WI38 (cell line): ENCODE measurements at regions not wholly inside any gene's neighbourhood (a gene's known extent, or its start where the extent isn't known, plus 50 kb on each side); places are given as distances from the start of the nearest gene placed in this dataset.

Experiments
- H3K4me3 ChIP-seq: 2 replicates; pipeline ENCODE4 v1.5.1; 2011; ENCODE audit warnings: low read depth, mild to moderate bottlenecking, control low read depth, low read length
- TF ChIP-seq, protein P1 (sequence below): IDR thresholded peaks from 2 replicates; pipeline ENCODE4 v1.5.1; 2012; ENCODE audit warnings: low read depth, mild to moderate bottlenecking, control low read depth, low read length

DNA sequence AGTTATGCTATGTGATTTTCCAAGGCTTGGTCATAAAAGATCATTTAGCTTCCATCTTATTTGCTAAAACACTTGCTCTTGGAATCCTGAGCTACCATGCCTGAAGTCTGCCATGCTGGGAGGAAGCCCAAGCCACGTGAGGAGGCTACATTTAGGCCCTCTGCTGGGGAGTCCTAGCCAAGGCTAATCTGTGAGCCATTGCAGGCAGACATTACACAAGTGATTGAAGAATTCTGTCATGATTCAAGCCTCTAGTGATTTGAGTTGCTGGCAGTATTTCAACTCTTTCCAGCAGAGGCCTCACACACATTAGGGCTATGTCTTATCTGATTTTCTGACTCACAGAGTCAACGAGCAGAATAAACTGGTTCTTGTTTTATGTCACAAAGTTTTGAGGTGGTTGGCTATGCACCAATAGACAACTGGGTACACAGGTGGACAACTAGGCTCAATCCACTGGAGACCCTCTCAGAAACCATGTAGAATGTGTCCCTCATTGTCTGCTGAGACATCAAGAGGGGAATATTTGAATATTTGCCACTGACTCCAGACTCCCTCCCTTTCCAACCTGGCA, 227.2 kb upstream of the SULF2 start:
- TF ChIP-seq, protein P1, sequence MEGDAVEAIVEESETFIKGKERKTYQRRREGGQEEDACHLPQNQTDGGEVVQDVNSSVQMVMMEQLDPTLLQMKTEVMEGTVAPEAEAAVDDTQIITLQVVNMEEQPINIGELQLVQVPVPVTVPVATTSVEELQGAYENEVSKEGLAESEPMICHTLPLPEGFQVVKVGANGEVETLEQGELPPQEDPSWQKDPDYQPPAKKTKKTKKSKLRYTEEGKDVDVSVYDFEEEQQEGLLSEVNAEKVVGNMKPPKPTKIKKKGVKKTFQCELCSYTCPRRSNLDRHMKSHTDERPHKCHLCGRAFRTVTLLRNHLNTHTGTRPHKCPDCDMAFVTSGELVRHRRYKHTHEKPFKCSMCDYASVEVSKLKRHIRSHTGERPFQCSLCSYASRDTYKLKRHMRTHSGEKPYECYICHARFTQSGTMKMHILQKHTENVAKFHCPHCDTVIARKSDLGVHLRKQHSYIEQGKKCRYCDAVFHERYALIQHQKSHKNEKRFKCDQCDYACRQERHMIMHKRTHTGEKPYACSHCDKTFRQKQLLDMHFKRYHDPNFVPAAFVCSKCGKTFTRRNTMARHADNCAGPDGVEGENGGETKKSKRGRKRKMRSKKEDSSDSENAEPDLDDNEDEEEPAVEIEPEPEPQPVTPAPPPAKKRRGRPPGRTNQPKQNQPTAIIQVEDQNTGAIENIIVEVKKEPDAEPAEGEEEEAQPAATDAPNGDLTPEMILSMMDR: no peak
- H3K4me3 ChIP-seq: no peak overlapping the region

DNA sequence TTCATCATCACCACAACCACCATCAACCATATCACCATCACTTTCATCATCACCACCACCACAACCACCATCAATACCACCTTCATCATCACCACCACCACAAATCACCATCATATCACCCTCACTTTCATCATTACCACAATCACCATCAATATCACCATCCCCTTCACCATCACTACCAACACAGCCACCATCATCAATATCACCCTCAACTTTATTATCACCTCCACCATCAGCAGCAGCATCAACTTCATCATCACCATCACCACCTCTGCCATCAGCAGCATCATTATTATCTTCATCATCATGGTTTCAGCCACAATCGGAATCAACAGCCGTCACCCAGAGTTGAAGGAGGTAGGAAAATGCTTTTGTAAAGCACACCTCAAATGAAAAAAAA, 225.7 kb upstream of the SULF2 start:
- TF ChIP-seq, protein P1: no peak
- H3K4me3 ChIP-seq: no peak overlapping the region

DNA sequence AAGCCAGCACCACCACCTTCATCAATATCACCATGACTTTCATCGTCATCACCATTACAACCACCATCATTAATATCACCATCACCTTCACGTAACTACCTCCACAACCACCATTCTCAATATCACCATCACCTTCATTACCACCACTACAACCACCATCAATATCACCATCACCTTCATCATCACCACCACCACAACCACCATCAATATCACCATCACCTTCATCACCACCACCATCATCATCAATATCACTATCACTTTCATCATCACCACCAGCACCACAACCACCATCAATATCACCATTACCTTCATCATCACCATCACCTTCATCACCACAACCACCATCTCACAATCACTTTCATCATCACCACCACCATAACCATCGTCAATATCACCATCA, 225.3 kb upstream of the SULF2 start:
- no peak overlapping the region for H3K4me3 ChIP-seq
- TF ChIP-seq, protein P1: no peak

DNA sequence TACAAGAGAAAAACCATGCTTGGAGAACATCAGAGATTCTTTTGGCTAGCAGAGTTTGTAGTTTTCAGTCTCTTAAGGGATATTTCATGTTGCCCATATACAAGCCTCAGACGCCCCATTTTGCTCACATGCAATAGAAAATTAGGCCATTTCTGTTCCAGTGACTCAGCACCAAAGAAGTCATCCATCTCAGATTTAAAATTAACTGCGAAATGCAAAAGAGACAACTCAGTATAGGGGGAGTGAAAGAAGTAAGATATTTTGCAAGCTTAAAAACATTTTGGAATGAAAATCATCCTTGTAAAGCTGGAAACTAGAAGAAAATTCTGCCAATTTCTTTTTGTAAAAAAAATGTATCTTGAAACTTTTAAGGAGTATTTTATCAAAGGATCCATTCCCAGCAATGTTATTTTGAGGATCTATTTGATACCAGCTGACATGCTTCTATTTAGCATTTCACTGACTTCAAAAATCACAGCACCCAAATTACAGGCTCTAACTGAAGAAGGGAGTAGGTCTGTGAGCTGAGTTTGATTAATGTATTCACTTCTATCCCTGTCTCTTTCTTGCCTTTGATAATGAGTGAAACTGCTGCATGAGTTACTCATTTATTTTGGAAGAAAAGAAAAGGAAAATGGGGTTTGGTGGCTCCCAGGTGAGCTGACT, 223.7 kb upstream of the SULF2 start:
- TF ChIP-seq, protein P1: no peak
- no peak overlapping the region for H3K4me3 ChIP-seq

DNA sequence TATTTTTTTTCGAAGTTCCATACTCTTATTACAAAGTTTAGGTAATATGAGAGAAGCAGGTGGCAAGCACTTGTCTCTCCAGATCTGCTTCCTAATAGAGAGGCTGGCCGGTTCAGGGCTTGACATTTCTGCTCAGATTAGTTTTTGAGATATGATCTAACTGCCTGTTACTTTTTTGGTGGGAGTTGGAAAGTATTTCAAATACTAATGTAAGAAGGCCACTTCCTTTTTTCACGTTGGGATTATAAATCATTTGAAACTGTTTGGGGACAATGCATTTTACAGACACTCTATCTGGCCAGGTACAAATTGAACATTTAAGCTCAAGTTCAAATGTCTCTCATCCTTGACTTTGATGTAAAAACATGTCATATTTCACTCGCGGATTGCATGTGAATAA, 222.1 kb upstream of the SULF2 start:
- TF ChIP-seq, protein P1: no peak

DNA sequence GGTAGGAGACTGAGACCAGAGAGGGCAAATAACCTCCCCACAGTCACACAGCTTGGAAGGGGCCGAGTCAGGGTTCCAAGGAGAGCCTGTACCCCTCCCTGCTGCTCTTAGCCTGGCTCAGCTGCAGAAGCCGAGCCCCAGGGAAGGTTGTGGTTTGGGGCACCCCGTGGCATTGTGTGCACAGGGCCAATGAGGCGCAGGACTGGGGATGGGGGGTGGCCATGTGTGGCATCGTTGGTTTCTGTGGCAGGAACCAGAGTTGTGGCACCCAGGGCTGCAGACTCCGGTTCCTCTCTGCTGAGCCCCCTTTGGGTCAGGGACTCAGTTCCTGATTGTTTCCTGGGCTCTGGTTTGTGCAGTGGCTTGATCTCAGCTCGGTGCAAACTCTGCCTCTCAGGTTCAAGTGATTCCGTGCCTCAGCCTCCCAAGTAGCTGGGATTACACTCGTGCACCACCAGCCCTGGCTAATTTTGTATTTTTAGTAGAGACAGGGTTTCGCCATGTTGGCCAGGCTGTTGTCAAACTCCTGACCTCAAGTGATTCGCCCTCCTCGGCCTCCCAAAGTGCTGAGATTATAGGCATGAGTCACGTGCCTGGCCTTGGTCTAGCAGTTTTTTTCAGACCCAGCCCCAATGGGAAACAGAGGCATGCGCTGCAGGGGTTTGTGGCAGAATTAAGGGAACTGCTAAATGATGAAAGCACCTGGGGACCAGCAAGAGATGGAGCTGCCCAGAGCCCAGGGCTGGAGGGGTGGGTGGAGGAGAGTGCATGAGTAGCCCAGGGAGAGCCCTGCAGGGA, 221.0 kb upstream of the SULF2 start:
- TF ChIP-seq, protein P1: no peak
- no peak overlapping the region for H3K4me3 ChIP-seq

More for the DNA sequence above, 222.1 kb upstream of the SULF2 start:
- no peak overlapping the region for H3K4me3 ChIP-seq

DNA sequence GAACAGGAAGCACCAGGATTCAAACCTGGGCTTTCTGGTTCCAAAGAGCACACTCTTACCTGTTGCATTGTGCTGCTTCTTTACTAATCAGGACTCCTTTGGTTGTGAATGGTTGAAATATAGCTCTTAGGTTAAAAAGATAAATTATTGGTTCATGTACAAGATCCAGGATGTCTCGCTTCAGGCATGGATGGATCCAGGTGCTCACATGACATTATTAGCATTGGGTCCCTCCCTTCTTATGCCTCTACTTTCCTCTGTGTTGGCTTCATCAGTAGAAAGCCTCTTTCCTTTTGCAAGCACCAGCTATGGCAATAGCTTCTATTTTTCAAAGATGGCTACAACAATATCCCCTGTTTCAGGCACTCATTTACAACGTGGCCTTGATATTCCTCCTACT, 217.7 kb upstream of the SULF2 start:
- no peak overlapping the region for H3K4me3 ChIP-seq
- TF ChIP-seq, protein P1: no peak
